AG10803 (cell line): ENCODE measurements at regions not wholly inside any gene's neighbourhood (a gene's known extent, or its start where the extent isn't known, plus 50 kb on each side); places are given as distances from the start of the nearest gene placed in this dataset.

ENCODE experiments used
- DNase-seq: peaks from one replicate; pipeline ENCODE4 v3.0.0; 2010; ENCODE audit warnings: low read depth
- H3K4me3 ChIP-seq: 2 replicates; pipeline ENCODE4 v1.5.1; 2011; ENCODE audit warnings: mild to moderate bottlenecking, low read length, control low read depth
- TF ChIP-seq, protein P1 (sequence below): conservative IDR thresholded peaks from 2 replicates; pipeline ENCODE4 v1.5.1; 2011; ENCODE audit warnings: mild to moderate bottlenecking, low read length, control low read depth, inconsistent platforms

DNA sequence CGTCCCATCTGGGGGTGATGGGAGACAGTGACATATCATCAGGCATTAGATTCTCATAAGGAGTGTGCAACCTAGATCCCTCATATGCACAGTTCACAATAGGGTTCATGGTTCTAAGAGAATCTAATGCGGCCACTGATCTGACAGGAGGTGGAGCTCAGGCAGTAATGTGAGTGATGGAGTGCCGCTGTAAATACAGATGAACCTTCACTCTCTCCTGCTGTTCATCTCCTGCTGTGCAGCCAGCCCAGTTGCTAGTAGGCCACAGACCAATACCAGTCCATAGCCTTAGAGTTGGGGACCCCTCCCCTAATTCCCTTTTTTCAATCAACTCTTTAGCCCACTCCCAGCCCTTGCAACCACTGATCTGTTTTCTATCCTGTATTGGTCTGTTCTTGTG lies 581.1 kb upstream of the AUTS2 start:
- no peak for DNase-seq
- TF ChIP-seq, protein P1, sequence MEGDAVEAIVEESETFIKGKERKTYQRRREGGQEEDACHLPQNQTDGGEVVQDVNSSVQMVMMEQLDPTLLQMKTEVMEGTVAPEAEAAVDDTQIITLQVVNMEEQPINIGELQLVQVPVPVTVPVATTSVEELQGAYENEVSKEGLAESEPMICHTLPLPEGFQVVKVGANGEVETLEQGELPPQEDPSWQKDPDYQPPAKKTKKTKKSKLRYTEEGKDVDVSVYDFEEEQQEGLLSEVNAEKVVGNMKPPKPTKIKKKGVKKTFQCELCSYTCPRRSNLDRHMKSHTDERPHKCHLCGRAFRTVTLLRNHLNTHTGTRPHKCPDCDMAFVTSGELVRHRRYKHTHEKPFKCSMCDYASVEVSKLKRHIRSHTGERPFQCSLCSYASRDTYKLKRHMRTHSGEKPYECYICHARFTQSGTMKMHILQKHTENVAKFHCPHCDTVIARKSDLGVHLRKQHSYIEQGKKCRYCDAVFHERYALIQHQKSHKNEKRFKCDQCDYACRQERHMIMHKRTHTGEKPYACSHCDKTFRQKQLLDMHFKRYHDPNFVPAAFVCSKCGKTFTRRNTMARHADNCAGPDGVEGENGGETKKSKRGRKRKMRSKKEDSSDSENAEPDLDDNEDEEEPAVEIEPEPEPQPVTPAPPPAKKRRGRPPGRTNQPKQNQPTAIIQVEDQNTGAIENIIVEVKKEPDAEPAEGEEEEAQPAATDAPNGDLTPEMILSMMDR: no peak
- no peak overlapping the region for H3K4me3 ChIP-seq

DNA sequence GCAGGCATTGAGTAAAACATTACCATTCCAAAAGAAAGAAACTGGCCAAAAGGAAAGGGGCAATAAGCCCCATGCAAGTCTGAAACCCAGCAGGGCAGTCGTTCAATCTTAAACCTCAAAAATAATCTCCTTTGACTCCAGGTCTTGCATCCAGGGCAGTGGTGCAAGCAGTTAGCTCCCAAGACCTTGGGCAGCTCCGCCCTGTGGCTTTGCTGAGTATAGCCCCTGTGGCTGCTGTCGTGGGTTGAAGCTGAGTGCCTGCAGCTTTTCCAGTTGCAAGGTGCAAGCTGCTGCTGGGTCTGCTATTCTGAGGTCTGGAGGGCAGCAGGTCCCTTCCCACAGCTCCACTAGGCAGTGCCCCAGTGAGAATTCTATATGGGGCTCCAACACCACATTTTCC lies 580.1 kb upstream of the AUTS2 start:
- H3K4me3 ChIP-seq: no peak overlapping the region
- TF ChIP-seq, protein P1: peak; percentile 21; the same call in 1 of the 2 replicates
- no peak for DNase-seq

DNA sequence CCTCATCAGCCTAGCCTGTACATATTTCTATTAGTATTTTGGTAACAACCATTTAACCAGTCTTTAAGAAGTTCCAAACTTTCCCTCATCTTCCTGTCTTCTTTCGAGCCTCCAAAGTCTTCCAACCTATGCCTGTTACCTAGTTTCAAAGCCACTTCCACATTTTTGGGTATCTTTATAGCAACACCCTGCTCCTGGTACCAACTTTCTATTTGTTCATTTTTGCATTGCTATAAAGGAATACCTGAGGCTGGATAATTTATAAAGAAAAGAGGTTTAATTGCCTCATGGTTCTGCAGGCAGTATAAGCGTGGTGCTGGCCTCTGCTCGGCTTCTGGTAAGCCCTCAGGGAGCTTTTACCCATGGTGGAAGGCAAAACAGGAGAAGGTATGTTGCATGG lies 578.8 kb upstream of the AUTS2 start:
- no peak overlapping the region for H3K4me3 ChIP-seq
- TF ChIP-seq, protein P1: no peak

DNA sequence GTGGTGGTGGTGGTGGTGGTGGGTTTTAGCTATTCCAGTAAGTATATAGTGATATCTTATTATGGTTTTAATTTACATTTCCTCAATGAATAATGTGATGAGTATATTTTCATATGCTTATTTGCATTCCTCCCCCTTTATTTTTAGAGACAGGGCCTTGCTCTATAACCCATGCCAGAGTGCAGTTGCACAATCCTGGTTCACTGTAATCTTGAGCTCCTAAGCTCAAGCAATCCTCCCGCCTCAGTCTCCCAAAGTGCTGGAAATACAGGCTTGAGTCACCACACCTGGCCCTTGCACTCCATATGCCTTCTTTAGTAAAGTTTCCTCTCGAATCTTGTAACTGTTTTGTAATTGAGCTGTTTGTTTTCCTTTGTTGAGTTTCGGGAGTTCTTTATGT lies 577.7 kb upstream of the AUTS2 start:
- no peak for DNase-seq
- no peak overlapping the region for H3K4me3 ChIP-seq
- TF ChIP-seq, protein P1: no peak

More for the DNA sequence above, 578.8 kb upstream of the AUTS2 start:
- no peak for DNase-seq

DNA sequence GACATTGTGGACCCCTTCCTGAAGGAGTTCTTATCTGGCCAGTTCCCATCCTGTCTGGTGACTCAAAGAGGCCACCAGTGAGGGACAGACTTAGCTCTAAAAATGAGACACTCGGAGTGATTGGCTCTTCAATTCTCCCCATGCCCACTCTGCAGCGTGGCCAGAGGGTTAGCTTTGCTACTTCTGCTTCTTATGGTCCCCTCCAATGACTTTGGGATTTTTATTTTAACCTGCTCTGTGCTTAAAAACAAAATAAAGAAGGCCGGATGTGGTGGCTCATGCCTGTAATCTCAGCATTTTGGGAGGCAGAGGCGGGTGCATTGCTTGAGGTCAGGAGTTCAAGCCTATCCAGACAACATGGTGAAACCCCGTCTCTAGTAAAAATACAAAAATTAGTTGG lies 573.0 kb upstream of the AUTS2 start:
- H3K4me3 ChIP-seq: no peak overlapping the region
- TF ChIP-seq, protein P1: no peak
- no peak for DNase-seq

DNA sequence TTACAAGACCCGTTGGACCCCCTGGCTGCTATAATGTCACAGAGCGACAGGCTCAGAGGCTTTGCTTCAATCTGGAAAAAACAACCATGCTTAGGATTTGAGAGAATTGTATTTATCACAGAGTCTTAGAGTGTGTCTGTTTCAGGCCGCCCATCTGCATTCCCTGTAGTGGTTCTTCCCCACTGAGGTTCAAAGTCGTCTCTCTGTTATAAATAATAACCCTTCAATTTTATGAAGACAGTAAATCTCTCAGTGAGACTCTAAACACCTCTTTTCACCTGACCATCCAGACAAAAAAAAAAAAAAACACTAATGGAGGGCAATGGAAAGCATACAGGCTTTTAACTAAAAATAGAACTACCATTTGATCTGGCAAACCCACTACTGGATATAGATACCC lies 565.4 kb upstream of the AUTS2 start:
- no peak overlapping the region for H3K4me3 ChIP-seq
- DNase-seq: no peak

DNA sequence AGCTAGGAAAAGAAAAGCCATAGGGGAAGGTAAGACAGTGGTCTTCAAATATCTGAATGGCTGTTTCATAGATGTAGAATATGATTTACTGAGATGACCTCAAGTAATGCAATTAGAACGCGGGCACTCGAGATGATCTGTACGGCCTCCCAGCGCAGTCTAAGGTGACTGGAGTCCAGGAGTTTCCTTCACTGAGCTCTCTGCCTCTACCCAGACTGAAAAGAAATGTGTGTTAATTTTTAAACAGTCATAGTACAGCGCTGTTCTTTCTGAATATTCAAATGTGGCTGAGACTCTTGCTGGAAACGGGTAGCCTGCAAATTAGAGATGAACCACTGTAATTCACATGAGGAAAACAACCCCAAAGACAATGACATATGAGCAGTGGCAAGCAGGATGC lies 562.4 kb upstream of the AUTS2 start:
- DNase-seq: no peak
- no peak overlapping the region for H3K4me3 ChIP-seq
- TF ChIP-seq, protein P1: no peak

More for the DNA sequence above, 565.4 kb upstream of the AUTS2 start:
- TF ChIP-seq, protein P1: no peak
